ENCODE measurements at regions not wholly inside any gene's neighbourhood (a gene's known extent, or its start where the extent isn't known, plus 50 kb on each side); places are given as distances from the start of the nearest gene placed in this dataset.

DNA sequence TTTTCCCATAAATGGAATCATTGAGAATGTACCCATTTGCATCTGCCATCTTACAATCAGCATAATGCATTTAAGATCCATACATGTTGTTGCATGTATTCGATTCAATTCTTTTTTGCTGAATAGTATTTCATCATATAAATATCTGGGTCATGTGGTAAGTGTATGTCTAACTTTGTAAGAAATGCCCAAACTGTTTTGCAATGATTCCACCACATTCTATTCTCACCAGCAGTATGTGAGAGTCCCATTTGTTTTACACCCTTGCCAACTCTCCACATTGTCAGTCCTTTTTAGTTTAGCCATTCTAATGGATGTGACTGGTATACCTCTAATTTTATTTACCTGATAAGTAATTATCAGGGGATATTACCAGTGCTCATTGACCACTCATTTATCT is 115.8 kb upstream of the PBX1 start:
- no peak for DNase-seq (ENCODE audit: low read depth in 1 of 2, low spot score in 1 of 2)
- Histone ChIP-seq H3K27ac (replicated peaks) (no peak overlapping the region), H3K27me3 (ENCODE audit: insufficient read depth, poor library complexity, severe bottlenecking) (no peaks in the 10 kb centered on the region), H3K4me3 (replicated peaks; ENCODE audit: insufficient read depth, low read length) (no peak overlapping the region)
- TF ChIP-seq, protein P1, sequence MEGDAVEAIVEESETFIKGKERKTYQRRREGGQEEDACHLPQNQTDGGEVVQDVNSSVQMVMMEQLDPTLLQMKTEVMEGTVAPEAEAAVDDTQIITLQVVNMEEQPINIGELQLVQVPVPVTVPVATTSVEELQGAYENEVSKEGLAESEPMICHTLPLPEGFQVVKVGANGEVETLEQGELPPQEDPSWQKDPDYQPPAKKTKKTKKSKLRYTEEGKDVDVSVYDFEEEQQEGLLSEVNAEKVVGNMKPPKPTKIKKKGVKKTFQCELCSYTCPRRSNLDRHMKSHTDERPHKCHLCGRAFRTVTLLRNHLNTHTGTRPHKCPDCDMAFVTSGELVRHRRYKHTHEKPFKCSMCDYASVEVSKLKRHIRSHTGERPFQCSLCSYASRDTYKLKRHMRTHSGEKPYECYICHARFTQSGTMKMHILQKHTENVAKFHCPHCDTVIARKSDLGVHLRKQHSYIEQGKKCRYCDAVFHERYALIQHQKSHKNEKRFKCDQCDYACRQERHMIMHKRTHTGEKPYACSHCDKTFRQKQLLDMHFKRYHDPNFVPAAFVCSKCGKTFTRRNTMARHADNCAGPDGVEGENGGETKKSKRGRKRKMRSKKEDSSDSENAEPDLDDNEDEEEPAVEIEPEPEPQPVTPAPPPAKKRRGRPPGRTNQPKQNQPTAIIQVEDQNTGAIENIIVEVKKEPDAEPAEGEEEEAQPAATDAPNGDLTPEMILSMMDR (IDR thresholded peaks at IDR 0.05; ENCODE audit: insufficient read depth, low read length), result no peak
- TF ChIP-seq POLR2AphosphoS5 (IDR thresholded peaks at IDR 0.05; ENCODE audit: low read depth), result no peak
- TF ChIP-seq, protein P2, sequence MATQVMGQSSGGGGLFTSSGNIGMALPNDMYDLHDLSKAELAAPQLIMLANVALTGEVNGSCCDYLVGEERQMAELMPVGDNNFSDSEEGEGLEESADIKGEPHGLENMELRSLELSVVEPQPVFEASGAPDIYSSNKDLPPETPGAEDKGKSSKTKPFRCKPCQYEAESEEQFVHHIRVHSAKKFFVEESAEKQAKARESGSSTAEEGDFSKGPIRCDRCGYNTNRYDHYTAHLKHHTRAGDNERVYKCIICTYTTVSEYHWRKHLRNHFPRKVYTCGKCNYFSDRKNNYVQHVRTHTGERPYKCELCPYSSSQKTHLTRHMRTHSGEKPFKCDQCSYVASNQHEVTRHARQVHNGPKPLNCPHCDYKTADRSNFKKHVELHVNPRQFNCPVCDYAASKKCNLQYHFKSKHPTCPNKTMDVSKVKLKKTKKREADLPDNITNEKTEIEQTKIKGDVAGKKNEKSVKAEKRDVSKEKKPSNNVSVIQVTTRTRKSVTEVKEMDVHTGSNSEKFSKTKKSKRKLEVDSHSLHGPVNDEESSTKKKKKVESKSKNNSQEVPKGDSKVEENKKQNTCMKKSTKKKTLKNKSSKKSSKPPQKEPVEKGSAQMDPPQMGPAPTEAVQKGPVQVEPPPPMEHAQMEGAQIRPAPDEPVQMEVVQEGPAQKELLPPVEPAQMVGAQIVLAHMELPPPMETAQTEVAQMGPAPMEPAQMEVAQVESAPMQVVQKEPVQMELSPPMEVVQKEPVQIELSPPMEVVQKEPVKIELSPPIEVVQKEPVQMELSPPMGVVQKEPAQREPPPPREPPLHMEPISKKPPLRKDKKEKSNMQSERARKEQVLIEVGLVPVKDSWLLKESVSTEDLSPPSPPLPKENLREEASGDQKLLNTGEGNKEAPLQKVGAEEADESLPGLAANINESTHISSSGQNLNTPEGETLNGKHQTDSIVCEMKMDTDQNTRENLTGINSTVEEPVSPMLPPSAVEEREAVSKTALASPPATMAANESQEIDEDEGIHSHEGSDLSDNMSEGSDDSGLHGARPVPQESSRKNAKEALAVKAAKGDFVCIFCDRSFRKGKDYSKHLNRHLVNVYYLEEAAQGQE (IDR thresholded peaks at IDR 0.05; ENCODE audit: insufficient replicate concordance, low read depth), result no peak
- no peak for TF ChIP-seq GABPA (IDR thresholded peaks at IDR 0.05; ENCODE audit: low read depth)
- TF ChIP-seq SPI1 (IDR thresholded peaks at IDR 0.05; ENCODE audit: borderline replicate concordance, low read depth), result no peak

DNA sequence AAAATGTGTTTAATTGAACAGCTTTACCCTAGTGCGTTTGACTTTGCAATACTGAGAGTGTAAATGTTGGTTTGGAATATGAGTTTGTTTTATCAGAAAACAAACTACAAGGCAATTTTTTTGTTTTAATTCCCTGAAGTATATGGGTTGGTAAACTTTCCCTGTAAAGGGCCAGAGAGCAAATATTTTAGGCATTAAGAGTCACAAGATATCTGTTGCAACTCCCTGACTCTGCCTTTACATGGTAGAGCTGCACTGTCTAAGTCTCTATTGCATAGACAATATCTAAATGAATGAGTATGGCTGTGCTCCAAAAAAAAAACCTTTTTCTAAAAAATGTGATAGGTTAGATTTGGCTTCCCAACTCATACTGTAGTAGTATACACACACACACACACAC is 115.1 kb upstream of the PBX1 start:
- H3K27me3 ChIP-seq (ENCODE audit: insufficient read depth, poor library complexity, severe bottlenecking), result no peaks in the 10 kb centered on the region
- H3K4me3 ChIP-seq (replicated peaks; ENCODE audit: insufficient read depth, low read length), result no peak overlapping the region
- TF ChIP-seq POLR2AphosphoS5 (IDR thresholded peaks at IDR 0.05; ENCODE audit: low read depth), result no peak
- no peak for TF ChIP-seq SPI1 (IDR thresholded peaks at IDR 0.05; ENCODE audit: borderline replicate concordance, low read depth)
- TF ChIP-seq, protein P2 (IDR thresholded peaks at IDR 0.05; ENCODE audit: insufficient replicate concordance, low read depth), result no peak
- TF ChIP-seq GABPA (IDR thresholded peaks at IDR 0.05; ENCODE audit: low read depth), result no peak
- TF ChIP-seq, protein P1 (IDR thresholded peaks at IDR 0.05; ENCODE audit: insufficient read depth, low read length), result no peak
- H3K27ac ChIP-seq (replicated peaks), result no peak overlapping the region
- no peak for DNase-seq (ENCODE audit: low read depth in 1 of 2, low spot score in 1 of 2)

DNA sequence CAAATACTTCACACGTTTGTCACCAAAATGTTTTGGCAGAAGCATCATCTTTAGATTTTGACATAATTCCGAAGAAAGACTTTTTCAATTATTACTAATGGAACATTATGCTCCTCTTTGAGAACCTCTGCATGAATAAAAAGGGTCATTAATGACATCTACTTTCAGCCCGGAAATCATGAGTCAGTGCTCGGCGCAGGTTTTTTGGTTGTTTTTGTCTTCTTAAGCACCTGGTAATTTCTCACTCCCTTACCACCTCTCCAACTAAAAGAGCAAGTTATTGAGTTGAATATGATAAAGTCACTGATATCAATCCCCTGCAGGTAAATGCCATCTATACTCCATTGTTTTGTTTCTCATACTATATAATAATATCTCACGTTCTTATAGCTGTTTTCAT is 113.0 kb upstream of the PBX1 start:
- no peak for DNase-seq (ENCODE audit: low read depth in 1 of 2, low spot score in 1 of 2)
- no peak overlapping the region for H3K27ac ChIP-seq (replicated peaks)
- no peak overlapping the region for H3K4me3 ChIP-seq (replicated peaks; ENCODE audit: insufficient read depth, low read length)
- TF ChIP-seq, protein P1 (IDR thresholded peaks at IDR 0.05; ENCODE audit: insufficient read depth, low read length), result no peak
- no peak for TF ChIP-seq SPI1 (IDR thresholded peaks at IDR 0.05; ENCODE audit: borderline replicate concordance, low read depth)
- no peak for TF ChIP-seq GABPA (IDR thresholded peaks at IDR 0.05; ENCODE audit: low read depth)
- TF ChIP-seq, protein P2 (IDR thresholded peaks at IDR 0.05; ENCODE audit: insufficient replicate concordance, low read depth), result no peak
- TF ChIP-seq POLR2AphosphoS5 (IDR thresholded peaks at IDR 0.05; ENCODE audit: low read depth), result no peak
- no peaks in the 10 kb centered on the region for H3K27me3 ChIP-seq (ENCODE audit: insufficient read depth, poor library complexity, severe bottlenecking)

All from HL-60 (cell line).